ENCODE measurements at regions not wholly inside any gene's neighbourhood (a gene's known extent, or its start where the extent isn't known, plus 50 kb on each side); places are given as distances from the start of the nearest gene placed in this dataset.

- TF ChIP-seq CTCF (IDR thresholded peaks at IDR 0.05; ENCODE audit: insufficient read depth, low read length) = no peak
- no peak for TF ChIP-seq GABPA (IDR thresholded peaks at IDR 0.05; ENCODE audit: low read depth)
- no peak for TF ChIP-seq POLR2AphosphoS5 (IDR thresholded peaks at IDR 0.05; ENCODE audit: low read depth)
- TF ChIP-seq SPI1 (IDR thresholded peaks at IDR 0.05; ENCODE audit: borderline replicate concordance, low read depth) = no peak
These were observed 608.9 kb downstream of the IRX1 start for GRCh38 chr5:4204276-4205141.
